T-helper 2 cell treated with Interferon-gamma antibody and Interleukin-4, amounts not matched to agents 100 ng/mL and 5 ng/mL, for 36 hours (primary cell): ENCODE measurements at regions not wholly inside any gene's neighbourhood (a gene's known extent, or its start where the extent isn't known, plus 50 kb on each side); places are given as distances from the start of the nearest gene placed in this dataset.
"Not testable (repeated sequence)": the region's sequence is repeated elsewhere in the genome, so short reads cannot be mapped to it uniquely, and the experiment has no call there.

Experiments
- intact Hi-C: fragments of 100-400 bp; cut with micrococcal nuclease; formaldehyde crosslinking; loops from one replicate; pipeline ENCODE4 v1.15.1; 2023

GRCh38 chr2:156005999-156006712, 326.4 kb downstream of the NR4A2 start:
- intact Hi-C loops = no loop called here

GRCh38 chr2:156005531-156005930, 327.0 kb downstream of the NR4A2 start:
- intact Hi-C loops = no loop called here

- intact Hi-C loops = no loop called here
These were observed 328.1 kb downstream of the NR4A2 start for GRCh38 chr2:156004459-156004858.

- intact Hi-C loops = no loop called here
These were observed 328.7 kb downstream of the NR4A2 start for GRCh38 chr2:156003780-156004179.

GRCh38 chr2:156001851-156002250, 330.7 kb downstream of the NR4A2 start:
- intact Hi-C loops = no loop called here

GRCh38 chr2:155997538-155997937, 335.0 kb downstream of the NR4A2 start:
- intact Hi-C loops = no loop called here

- intact Hi-C loops = no loop called here
These were observed 338.2 kb downstream of the NR4A2 start for GRCh38 chr2:155994315-155994714.

- intact Hi-C loops = no loop called here
These were observed 348.7 kb downstream of the NR4A2 start for GRCh38 chr2:155983845-155984244.

GRCh38 chr2:155982135-155982534, 350.4 kb downstream of the NR4A2 start:
- intact Hi-C loops = no loop called here

- intact Hi-C loops = no loop called here
These were observed 351.5 kb downstream of the NR4A2 start for GRCh38 chr2:155980941-155981560.

GRCh38 chr2:155975734-155976133, 356.8 kb downstream of the NR4A2 start:
- intact Hi-C loops = no loop called here

- intact Hi-C loops = no loop called here
These were observed 359.6 kb downstream of the NR4A2 start for GRCh38 chr2:155972916-155973315.

- intact Hi-C loops = not testable (repeated sequence)
These were observed 366.5 kb downstream of the NR4A2 start for GRCh38 chr2:155966064-155966471.

GRCh38 chr2:155965415-155966063, 367.0 kb downstream of the NR4A2 start:
- intact Hi-C loops = no loop called here

- intact Hi-C loops = no loop called here
These were observed 370.9 kb downstream of the NR4A2 start for GRCh38 chr2:155961641-155962040.

GRCh38 chr2:155958834-155959233, 373.7 kb downstream of the NR4A2 start:
- intact Hi-C loops = no loop called here

GRCh38 chr2:155947069-155947468, 385.5 kb downstream of the NR4A2 start:
- intact Hi-C loops = no loop called here

GRCh38 chr2:155944218-155944617, 388.3 kb downstream of the NR4A2 start:
- intact Hi-C loops = no loop called here

- intact Hi-C loops = no loop called here
These were observed 402.2 kb downstream of the NR4A2 start for GRCh38 chr2:155930312-155930711.

GRCh38 chr2:155917380-155917779, 415.1 kb downstream of the NR4A2 start:
- intact Hi-C loops = no loop called here

GRCh38 chr2:155913356-155913755, 419.2 kb downstream of the NR4A2 start:
- intact Hi-C loops = no loop called here

- intact Hi-C loops = no loop called here
These were observed 424.0 kb downstream of the NR4A2 start for GRCh38 chr2:155908567-155908966.

- intact Hi-C loops = no loop called here
These were observed 425.3 kb downstream of the NR4A2 start for GRCh38 chr2:155907211-155907610.
